ENCODE measurements at regions not wholly inside any gene's neighbourhood (a gene's known extent, or its start where the extent isn't known, plus 50 kb on each side); places are given as distances from the start of the nearest gene placed in this dataset.

DNA sequence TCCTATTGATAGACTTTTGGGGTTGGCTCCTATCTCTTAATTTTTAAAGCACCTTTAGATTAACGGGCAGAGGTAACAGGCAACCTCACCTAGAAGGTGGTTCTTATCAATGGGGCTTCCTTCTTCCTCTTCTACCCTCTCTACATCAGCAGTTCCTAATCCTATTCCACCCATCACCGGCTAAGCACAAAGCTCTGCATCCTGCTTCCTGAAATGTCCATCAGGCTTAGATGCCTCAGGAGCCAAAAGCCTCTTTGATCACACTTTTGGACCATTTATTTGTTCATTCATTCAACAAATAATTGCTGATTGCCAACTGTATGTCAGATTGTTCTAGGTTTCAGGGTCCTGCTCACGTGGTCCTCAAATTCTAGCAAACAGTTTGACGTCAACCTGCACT is 586.0 kb downstream of the TOX3 start:
- Histone ChIP-seq H3K36me3 (ENCODE audit: insufficient read depth, low read length) (no peaks in the 10 kb centered on the region), H3K27me3 (ENCODE audit: low read length) (no peaks in the 10 kb centered on the region), H3K4me1 (ENCODE audit: low read length) (no peaks in the 10 kb centered on the region), H4K20me1 (ENCODE audit: insufficient read depth, low read depth, low read length) (no peaks in the 10 kb centered on the region), H3K9me2 (replicated peaks; ENCODE audit: insufficient read depth, low read length) (no peaks in the 10 kb centered on the region), H3K9me3 (ENCODE audit: low read length) (no peaks in the 10 kb centered on the region), H3K9ac (ENCODE audit: low read length) (no peak overlapping the region), H3K27ac (ENCODE audit: low read length) (no peak overlapping the region), H3K4me2 (ENCODE audit: low read depth, low read length, poor library complexity, severe bottlenecking) (no peak overlapping the region), H3K79me2 (ENCODE audit: low read length) (no peaks in the 10 kb centered on the region), H3K4me3 (ENCODE audit: low read length) (no peak overlapping the region), H2AFZ (ENCODE audit: low read length) (no peak overlapping the region)
- no peak for DNase-seq

DNA sequence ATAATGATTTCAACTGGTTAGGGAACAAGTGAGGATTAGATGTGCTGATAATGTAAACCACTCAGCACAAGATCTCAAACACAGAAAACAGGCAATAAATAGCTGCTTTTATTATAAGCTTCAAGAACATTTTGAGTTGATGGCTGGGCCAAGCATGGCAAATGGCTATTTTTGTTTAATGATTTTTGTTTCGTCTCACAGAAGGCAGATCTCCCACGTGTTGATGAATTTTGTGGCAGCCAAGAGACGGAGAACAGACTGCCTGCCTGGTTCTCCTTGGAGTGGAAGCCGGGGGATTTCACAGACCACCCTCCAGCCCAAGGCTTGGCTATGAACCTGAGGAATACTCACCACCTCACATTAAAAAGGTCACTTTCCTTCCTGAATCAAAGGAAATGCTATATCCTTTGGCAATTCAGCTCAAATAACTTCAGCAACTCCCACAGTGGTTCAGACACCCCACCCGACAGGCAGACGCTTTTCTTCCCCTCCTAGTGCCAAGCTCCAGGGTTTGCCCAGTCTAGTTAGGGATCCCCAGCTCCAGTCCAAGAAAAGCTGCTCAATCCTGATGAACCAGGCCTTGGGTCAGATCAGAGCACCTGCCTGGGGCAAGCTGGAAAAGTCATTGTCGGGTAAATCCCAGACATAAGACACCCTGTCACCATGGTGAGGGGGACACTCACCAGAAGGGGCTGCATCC is 593.5 kb downstream of the TOX3 start:
- Histone ChIP-seq H4K20me1 (ENCODE audit: insufficient read depth, low read depth, low read length) (no peaks in the 10 kb centered on the region), H3K9me3 (ENCODE audit: low read length) (no peaks in the 10 kb centered on the region), H3K4me2 (ENCODE audit: low read depth, low read length, poor library complexity, severe bottlenecking) (no peak overlapping the region), H3K36me3 (ENCODE audit: insufficient read depth, low read length) (no peaks in the 10 kb centered on the region), H3K9me2 (replicated peaks; ENCODE audit: insufficient read depth, low read length) (no peaks in the 10 kb centered on the region), H3K79me2 (ENCODE audit: low read length) (no peaks in the 10 kb centered on the region), H3K4me1 (ENCODE audit: low read length) (no peaks in the 10 kb centered on the region), H3K9ac (ENCODE audit: low read length) (no peak overlapping the region), H2AFZ (ENCODE audit: low read length) (no peak overlapping the region), H3K4me3 (ENCODE audit: low read length) (no peak overlapping the region), H3K27me3 (ENCODE audit: low read length) (no peaks in the 10 kb centered on the region), H3K27ac (ENCODE audit: low read length) (no peak overlapping the region)
- no peak for DNase-seq

DNA sequence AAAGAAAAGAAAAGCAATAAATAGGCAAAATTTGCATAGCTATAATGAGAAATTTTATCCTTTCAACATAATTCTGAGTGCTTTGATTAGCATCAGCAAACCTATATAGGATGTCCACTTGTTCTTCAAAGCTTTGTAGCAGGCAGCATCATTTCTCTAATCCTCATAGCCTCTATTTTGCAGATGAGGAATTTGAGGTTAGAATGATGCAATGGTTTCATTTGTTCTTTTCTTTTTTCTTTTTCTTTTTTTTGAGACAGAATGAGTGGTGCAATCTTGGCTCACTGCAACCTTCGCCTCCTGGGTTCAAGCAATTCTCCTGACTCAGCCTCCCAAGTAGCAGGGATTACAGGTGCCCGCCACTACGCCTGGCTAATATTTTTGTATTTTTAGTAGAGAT is 594.4 kb downstream of the TOX3 start:
- no peaks in the 10 kb centered on the region for H3K9me3 ChIP-seq (ENCODE audit: low read length)
- H3K79me2 ChIP-seq (ENCODE audit: low read length) = no peaks in the 10 kb centered on the region
- H2AFZ ChIP-seq (ENCODE audit: low read length) = no peak overlapping the region
- no peaks in the 10 kb centered on the region for H3K9me2 ChIP-seq (replicated peaks; ENCODE audit: insufficient read depth, low read length)
- no peak for DNase-seq
- no peaks in the 10 kb centered on the region for H4K20me1 ChIP-seq (ENCODE audit: insufficient read depth, low read depth, low read length)
- H3K36me3 ChIP-seq (ENCODE audit: insufficient read depth, low read length) = no peaks in the 10 kb centered on the region
- H3K4me1 ChIP-seq (ENCODE audit: low read length) = no peaks in the 10 kb centered on the region
- H3K4me2 ChIP-seq (ENCODE audit: low read depth, low read length, poor library complexity, severe bottlenecking) = no peak overlapping the region
- H3K4me3 ChIP-seq (ENCODE audit: low read length) = no peak overlapping the region
- H3K9ac ChIP-seq (ENCODE audit: low read length) = no peak overlapping the region
- no peak overlapping the region for H3K27ac ChIP-seq (ENCODE audit: low read length)
- H3K27me3 ChIP-seq (ENCODE audit: low read length) = no peaks in the 10 kb centered on the region

DNA sequence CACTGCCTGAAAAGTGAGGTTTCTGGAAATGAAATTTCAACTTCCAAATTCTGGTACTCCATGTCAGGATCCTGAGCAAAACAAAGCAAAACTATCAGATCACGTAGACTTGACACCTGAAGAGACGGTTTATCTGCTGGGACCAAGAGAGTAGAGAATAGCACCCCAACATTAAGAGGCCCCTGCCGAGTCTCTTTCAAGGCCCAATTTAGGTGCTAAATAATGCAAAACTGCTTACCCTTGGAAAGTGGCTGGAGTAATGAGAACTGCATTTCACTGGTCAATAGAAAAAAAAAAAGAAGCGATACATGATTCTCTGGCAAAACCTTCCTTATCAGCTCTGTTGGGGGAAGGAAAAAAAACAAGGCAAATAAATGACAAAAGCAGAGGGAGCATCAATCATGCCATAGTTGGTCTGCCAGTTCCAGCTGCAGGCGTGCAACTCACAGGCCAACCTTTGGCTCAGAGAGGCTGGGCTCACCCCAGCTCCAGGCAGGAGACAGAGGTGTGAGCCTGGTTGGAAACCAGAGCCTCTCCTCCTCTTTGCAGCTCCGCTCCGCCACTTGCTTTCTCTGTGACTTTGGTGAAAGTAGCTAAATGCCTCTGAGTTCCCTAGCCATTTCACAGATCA is 595.2 kb downstream of the TOX3 start:
- no peak overlapping the region for H3K27ac ChIP-seq (ENCODE audit: low read length)
- no peaks in the 10 kb centered on the region for H4K20me1 ChIP-seq (ENCODE audit: insufficient read depth, low read depth, low read length)
- DNase-seq = no peak
- H2AFZ ChIP-seq (ENCODE audit: low read length) = no peak overlapping the region
- no peaks in the 10 kb centered on the region for H3K9me3 ChIP-seq (ENCODE audit: low read length)
- H3K4me3 ChIP-seq (ENCODE audit: low read length) = no peak overlapping the region
- no peak overlapping the region for H3K4me2 ChIP-seq (ENCODE audit: low read depth, low read length, poor library complexity, severe bottlenecking)
- no peaks in the 10 kb centered on the region for H3K79me2 ChIP-seq (ENCODE audit: low read length)
- H3K36me3 ChIP-seq (ENCODE audit: insufficient read depth, low read length) = no peaks in the 10 kb centered on the region
- no peaks in the 10 kb centered on the region for H3K9me2 ChIP-seq (replicated peaks; ENCODE audit: insufficient read depth, low read length)
- no peaks in the 10 kb centered on the region for H3K27me3 ChIP-seq (ENCODE audit: low read length)
- no peak overlapping the region for H3K9ac ChIP-seq (ENCODE audit: low read length)
- no peaks in the 10 kb centered on the region for H3K4me1 ChIP-seq (ENCODE audit: low read length)

DNA sequence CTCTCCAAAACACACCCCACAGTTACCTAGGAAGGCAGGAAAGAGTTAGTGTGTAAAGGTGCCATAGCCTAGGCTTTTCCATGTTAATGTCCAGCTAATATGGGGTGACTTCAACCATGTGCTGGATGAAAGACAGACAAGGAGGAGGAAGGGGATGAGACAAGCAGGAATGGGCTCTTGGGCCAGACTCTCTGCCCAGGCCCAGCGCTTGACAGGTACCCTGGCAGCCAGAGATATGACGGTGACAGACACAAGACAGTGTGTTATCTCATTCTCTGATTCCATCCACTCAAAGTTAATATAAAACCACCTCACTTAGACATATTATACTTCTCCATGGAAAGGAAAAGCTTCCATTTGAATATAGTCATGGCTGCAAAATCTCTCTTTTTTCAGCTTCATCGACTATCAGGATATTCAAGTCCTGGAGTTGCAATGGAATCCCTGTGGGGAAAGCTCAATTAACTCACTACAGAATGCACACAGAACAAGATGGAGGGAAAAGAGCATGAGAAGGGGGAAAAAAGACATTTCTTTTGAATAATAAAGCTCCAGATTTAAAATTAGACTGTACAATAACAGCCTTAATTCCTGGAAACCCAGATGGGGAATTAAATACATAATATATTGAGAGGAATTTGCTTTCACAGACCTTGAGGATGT is 596.7 kb downstream of the TOX3 start:
- no peaks in the 10 kb centered on the region for H3K9me3 ChIP-seq (ENCODE audit: low read length)
- no peaks in the 10 kb centered on the region for H3K27me3 ChIP-seq (ENCODE audit: low read length)
- no peaks in the 10 kb centered on the region for H3K9me2 ChIP-seq (replicated peaks; ENCODE audit: insufficient read depth, low read length)
- no peak overlapping the region for H3K4me3 ChIP-seq (ENCODE audit: low read length)
- no peak overlapping the region for H3K27ac ChIP-seq (ENCODE audit: low read length)
- no peaks in the 10 kb centered on the region for H4K20me1 ChIP-seq (ENCODE audit: insufficient read depth, low read depth, low read length)
- no peak overlapping the region for H3K9ac ChIP-seq (ENCODE audit: low read length)
- no peak for DNase-seq
- H3K36me3 ChIP-seq (ENCODE audit: insufficient read depth, low read length) = no peaks in the 10 kb centered on the region
- no peak overlapping the region for H2AFZ ChIP-seq (ENCODE audit: low read length)
- no peaks in the 10 kb centered on the region for H3K4me1 ChIP-seq (ENCODE audit: low read length)
- H3K4me2 ChIP-seq (ENCODE audit: low read depth, low read length, poor library complexity, severe bottlenecking) = no peak overlapping the region
- H3K79me2 ChIP-seq (ENCODE audit: low read length) = no peaks in the 10 kb centered on the region

DNA sequence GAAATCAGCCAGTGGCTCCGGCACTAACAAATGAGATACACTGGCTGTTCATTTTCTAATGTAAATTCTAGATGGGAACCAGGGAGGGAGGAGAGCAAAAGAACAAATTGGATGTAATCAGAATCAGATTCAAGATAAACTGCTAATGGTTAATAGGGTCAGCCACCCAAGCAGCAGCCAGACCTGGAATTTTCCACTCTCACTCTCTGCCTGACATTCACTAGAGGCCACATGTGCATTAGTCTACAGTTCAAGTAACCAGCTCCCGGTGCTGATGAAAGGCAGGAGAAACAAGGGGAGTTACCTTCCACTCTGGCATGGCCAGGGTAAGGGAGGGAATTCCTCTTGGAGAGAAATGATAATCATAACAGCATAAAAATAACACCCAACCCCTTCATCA is 597.7 kb downstream of the TOX3 start:
- no peak overlapping the region for H3K9ac ChIP-seq (ENCODE audit: low read length)
- H3K9me3 ChIP-seq (ENCODE audit: low read length) = no peaks in the 10 kb centered on the region
- no peak overlapping the region for H3K4me2 ChIP-seq (ENCODE audit: low read depth, low read length, poor library complexity, severe bottlenecking)
- H3K4me1 ChIP-seq (ENCODE audit: low read length) = no peaks in the 10 kb centered on the region
- no peak overlapping the region for H2AFZ ChIP-seq (ENCODE audit: low read length)
- no peak overlapping the region for H3K27ac ChIP-seq (ENCODE audit: low read length)
- H3K36me3 ChIP-seq (ENCODE audit: insufficient read depth, low read length) = no peaks in the 10 kb centered on the region
- no peaks in the 10 kb centered on the region for H3K79me2 ChIP-seq (ENCODE audit: low read length)
- no peaks in the 10 kb centered on the region for H4K20me1 ChIP-seq (ENCODE audit: insufficient read depth, low read depth, low read length)
- H3K9me2 ChIP-seq (replicated peaks; ENCODE audit: insufficient read depth, low read length) = no peaks in the 10 kb centered on the region
- no peak overlapping the region for H3K4me3 ChIP-seq (ENCODE audit: low read length)
- no peaks in the 10 kb centered on the region for H3K27me3 ChIP-seq (ENCODE audit: low read length)
- DNase-seq = no peak

DNA sequence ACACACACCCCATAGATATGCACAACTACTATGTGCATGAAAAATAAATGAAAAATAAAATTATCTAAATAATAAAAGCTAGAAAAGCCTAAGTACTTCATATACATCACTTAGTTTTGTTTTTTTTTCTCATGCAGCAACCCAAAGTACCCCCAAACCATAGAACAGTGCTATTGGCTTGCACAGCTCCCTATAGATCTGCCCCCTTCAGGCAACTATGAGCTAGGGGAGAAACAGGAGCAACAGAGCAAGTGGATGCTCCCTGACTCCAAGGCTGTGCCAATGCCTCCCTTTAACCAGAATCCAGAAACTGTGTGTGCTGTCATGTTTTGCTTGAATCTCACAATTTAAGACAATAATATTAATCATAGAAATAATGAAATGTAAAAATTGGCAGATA is 605.5 kb downstream of the TOX3 start:
- H3K9me3 ChIP-seq (ENCODE audit: low read length) = no peaks in the 10 kb centered on the region
- H3K27ac ChIP-seq (ENCODE audit: low read length) = no peak overlapping the region
- H3K27me3 ChIP-seq (ENCODE audit: low read length) = no peaks in the 10 kb centered on the region

DNA sequence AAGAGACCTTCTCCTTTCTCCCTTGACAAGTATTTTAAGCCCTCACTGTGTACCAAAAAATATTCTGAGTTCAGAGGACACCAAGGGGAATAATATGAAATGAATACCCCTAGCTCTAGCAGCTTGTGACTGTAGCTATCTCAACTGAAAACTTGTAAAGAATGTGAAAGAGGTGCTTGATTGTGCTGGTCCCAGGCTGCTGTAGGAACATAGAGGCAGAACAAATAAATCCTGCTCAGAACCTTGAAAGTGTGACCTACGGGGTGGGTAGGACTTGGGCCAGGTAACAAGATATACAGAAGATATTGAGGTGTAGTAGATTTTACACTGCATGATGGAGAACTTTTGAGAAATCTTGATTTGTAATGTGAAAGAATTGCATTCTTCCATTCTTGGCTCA is 606.8 kb downstream of the TOX3 start:
- H3K79me2 ChIP-seq (ENCODE audit: low read length) = no peaks in the 10 kb centered on the region
- no peaks in the 10 kb centered on the region for H3K9me3 ChIP-seq (ENCODE audit: low read length)
- no peak overlapping the region for H3K4me3 ChIP-seq (ENCODE audit: low read length)
- no peaks in the 10 kb centered on the region; the same call in 1 of the 2 replicates for H3K27me3 ChIP-seq (ENCODE audit: low read length)
- no peaks in the 10 kb centered on the region for H4K20me1 ChIP-seq (ENCODE audit: insufficient read depth, low read depth, low read length)
- no peak overlapping the region for H3K4me2 ChIP-seq (ENCODE audit: low read depth, low read length, poor library complexity, severe bottlenecking)
- no peaks in the 10 kb centered on the region for H3K36me3 ChIP-seq (ENCODE audit: insufficient read depth, low read length)
- H3K9ac ChIP-seq (ENCODE audit: low read length) = no peak overlapping the region
- no peak overlapping the region for H3K27ac ChIP-seq (ENCODE audit: low read length)
- no peak for DNase-seq
- no peaks in the 10 kb centered on the region for H3K4me1 ChIP-seq (ENCODE audit: low read length)
- H3K9me2 ChIP-seq (replicated peaks; ENCODE audit: insufficient read depth, low read length) = no peaks in the 10 kb centered on the region; the same call in 1 of the 2 replicates
- no peak overlapping the region for H2AFZ ChIP-seq (ENCODE audit: low read length)

More for the DNA sequence above, 605.5 kb downstream of the TOX3 start:
- Histone ChIP-seq H3K79me2 (ENCODE audit: low read length) (no peaks in the 10 kb centered on the region), H2AFZ (ENCODE audit: low read length) (no peak overlapping the region), H3K9ac (ENCODE audit: low read length) (no peak overlapping the region), H3K9me2 (replicated peaks; ENCODE audit: insufficient read depth, low read length) (no peaks in the 10 kb centered on the region; the same call in 1 of the 2 replicates), H3K36me3 (ENCODE audit: insufficient read depth, low read length) (no peaks in the 10 kb centered on the region), H3K4me3 (ENCODE audit: low read length) (no peak overlapping the region), H3K4me2 (ENCODE audit: low read depth, low read length, poor library complexity, severe bottlenecking) (no peak overlapping the region), H4K20me1 (ENCODE audit: insufficient read depth, low read depth, low read length) (no peaks in the 10 kb centered on the region), H3K4me1 (ENCODE audit: low read length) (no peaks in the 10 kb centered on the region)
- no peak for DNase-seq

Measured in Karpas-422 (cell line).